Loucy (cell line): ENCODE measurements at regions not wholly inside any gene's neighbourhood (a gene's known extent, or its start where the extent isn't known, plus 50 kb on each side); places are given as distances from the start of the nearest gene placed in this dataset.

Experiments used
- EZH2phosphoT487 ChIP-seq: fragments of 200-600 bp; IDR thresholded peaks from 2 replicates; pipeline ENCODE4 v1.6.1; 2018; ENCODE audit warnings: antibody characterized with exemption, mild to moderate bottlenecking, moderate library complexity, borderline replicate concordance
- TF ChIP-seq, protein P1 (sequence below): fragments of 200-600 bp; sonication (generic); conservative IDR thresholded peaks from 2 replicates; pipeline ENCODE4 v1.5.1; 2014; ENCODE audit warnings: mild to moderate bottlenecking, antibody characterized with exemption, low read length

DNA sequence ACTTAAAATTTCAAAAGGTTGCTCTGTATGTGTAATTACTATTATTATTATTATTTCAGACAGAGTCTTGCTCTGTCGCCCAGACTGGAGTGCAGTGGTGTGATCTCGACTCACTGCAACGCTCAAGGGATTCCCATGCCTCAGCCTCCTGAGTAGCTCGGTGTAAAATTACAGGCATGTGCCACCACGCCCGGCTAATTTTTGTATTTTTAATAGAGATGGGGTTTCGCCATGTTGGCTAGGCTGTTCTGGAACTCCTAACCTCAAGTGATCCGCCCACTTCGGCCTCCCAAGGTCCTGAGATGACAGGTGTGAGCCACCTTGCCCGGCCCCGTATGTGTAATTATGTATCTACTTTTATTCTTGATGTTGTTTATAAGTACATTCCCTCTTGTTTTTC lies 65.3 kb upstream of the ZNF217 start:
- TF ChIP-seq, protein P1, sequence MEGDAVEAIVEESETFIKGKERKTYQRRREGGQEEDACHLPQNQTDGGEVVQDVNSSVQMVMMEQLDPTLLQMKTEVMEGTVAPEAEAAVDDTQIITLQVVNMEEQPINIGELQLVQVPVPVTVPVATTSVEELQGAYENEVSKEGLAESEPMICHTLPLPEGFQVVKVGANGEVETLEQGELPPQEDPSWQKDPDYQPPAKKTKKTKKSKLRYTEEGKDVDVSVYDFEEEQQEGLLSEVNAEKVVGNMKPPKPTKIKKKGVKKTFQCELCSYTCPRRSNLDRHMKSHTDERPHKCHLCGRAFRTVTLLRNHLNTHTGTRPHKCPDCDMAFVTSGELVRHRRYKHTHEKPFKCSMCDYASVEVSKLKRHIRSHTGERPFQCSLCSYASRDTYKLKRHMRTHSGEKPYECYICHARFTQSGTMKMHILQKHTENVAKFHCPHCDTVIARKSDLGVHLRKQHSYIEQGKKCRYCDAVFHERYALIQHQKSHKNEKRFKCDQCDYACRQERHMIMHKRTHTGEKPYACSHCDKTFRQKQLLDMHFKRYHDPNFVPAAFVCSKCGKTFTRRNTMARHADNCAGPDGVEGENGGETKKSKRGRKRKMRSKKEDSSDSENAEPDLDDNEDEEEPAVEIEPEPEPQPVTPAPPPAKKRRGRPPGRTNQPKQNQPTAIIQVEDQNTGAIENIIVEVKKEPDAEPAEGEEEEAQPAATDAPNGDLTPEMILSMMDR, result no peak
- no peak for TF ChIP-seq EZH2phosphoT487
